Caco-2 (cell line): ENCODE measurements at regions not wholly inside any gene's neighbourhood (a gene's known extent, or its start where the extent isn't known, plus 50 kb on each side); places are given as distances from the start of the nearest gene placed in this dataset.
A peak's percentile ranks its signal among the peaks of the same experiment; 100 is the strongest.

Source experiments
- BruUV-seq: library from RNA; stranded (reverse); fragments of 400-500 nt; replicated peaks from 2 replicates; lab custom pipeline; 2021; lab: Mats Ljungman, UMichigan
- CTCF ChIA-PET: fragments of 300-600 bp; sonication (Branson Sonifier 250); formaldehyde crosslinking; loops from one replicate; lab custom pipeline; 2022; ENCODE audit warnings: antibody characterized with exemption; lab: Charles Lee
- POLR2A ChIA-PET: fragments of 300-600 bp; sonication (Branson Sonifier 250); formaldehyde crosslinking; loops from one replicate; lab custom pipeline; 2022; ENCODE audit warnings: antibody characterized with exemption; lab: Charles Lee
- DNase-seq, 2 experiments: peaks; one replicate each; pipeline versions ENCODE4 v3.0.0 to v3.0.0-alpha.2; 2020 to 2022
- H3K27me3 ChIP-seq: replicated peaks from 2 replicates; pipeline ENCODE4 v1.6.0; 2011; ENCODE audit warnings: low read length; ENCODE audit not compliant: control insufficient read depth, insufficient read depth
- H3K36me3 ChIP-seq: 2 replicates; pipeline ENCODE4 v1.5.1; 2011; ENCODE audit warnings: low read length; ENCODE audit not compliant: control insufficient read depth, insufficient read depth
- H3K4me1 ChIP-seq: fragments of 250-450 bp; sonication (Bioruptor Pico); 2 replicates; pipeline ENCODE4 v1.5.1; 2020; ENCODE audit warnings: mild to moderate bottlenecking
- H3K4me3 ChIP-seq: 2 replicates; pipeline ENCODE4 v1.5.1; 2011; ENCODE audit warnings: low read depth, mild to moderate bottlenecking, control low read depth, low read length
- H3K9me3 ChIP-seq: fragments of 250-450 bp; sonication (Bioruptor Pico); 2 replicates; pipeline ENCODE4 v1.5.1; 2020; ENCODE audit warnings: mild to moderate bottlenecking, moderate library complexity
- H3K27ac Mint-ChIP-seq: one replicate; pipeline ENCODE4 v1.8.0; 2022; ENCODE audit warnings: mixed read lengths; ENCODE audit not compliant: unreplicated experiment
- H3K27me3 Mint-ChIP-seq: one replicate; pipeline ENCODE4 v1.8.0; 2022; ENCODE audit warnings: mixed read lengths; ENCODE audit not compliant: insufficient read depth, unreplicated experiment
- H3K36me3 Mint-ChIP-seq: one replicate; pipeline ENCODE4 v1.8.0; 2022; ENCODE audit warnings: mild to moderate bottlenecking, mixed read lengths; ENCODE audit not compliant: insufficient read depth, unreplicated experiment
- H3K4me1 Mint-ChIP-seq: one replicate; pipeline ENCODE4 v1.8.0; 2022; ENCODE audit warnings: low read depth, mixed read lengths; ENCODE audit not compliant: unreplicated experiment
- H3K4me3 Mint-ChIP-seq: one replicate; pipeline ENCODE4 v1.8.0; 2022; ENCODE audit warnings: mild to moderate bottlenecking, moderate library complexity, mixed read lengths; ENCODE audit not compliant: unreplicated experiment
- H3K9me3 Mint-ChIP-seq: one replicate; pipeline ENCODE4 v1.8.0; 2022; ENCODE audit warnings: mixed read lengths; ENCODE audit not compliant: unreplicated experiment
- intact Hi-C: fragments of 100-400 bp; cut with micrococcal nuclease; formaldehyde crosslinking; loops from one replicate; pipeline ENCODE4 v1.10.0; 2022; ENCODE audit not compliant: unreplicated experiment
- TF ChIP-seq, protein P1 (sequence below), 2 experiments: fragments of 200-600 bp in 1 of 2; IDR thresholded peaks; 1 replicate in 1 of 2; 2 replicates in 1 of 2; pipeline versions ENCODE4 v1.5.1 to v1.8.0; 2011 to 2022; ENCODE audit warnings: antibody characterized with exemption in 1 of 2, control low read depth in 1 of 2, inconsistent platforms in 1 of 2, low read depth in 1 of 2, low read length in 1 of 2, mild to moderate bottlenecking in 1 of 2, moderate library complexity in 1 of 2; ENCODE audit not compliant: insufficient read depth in 1 of 2, severe bottlenecking in 1 of 2, unreplicated experiment in 1 of 2

DNA sequence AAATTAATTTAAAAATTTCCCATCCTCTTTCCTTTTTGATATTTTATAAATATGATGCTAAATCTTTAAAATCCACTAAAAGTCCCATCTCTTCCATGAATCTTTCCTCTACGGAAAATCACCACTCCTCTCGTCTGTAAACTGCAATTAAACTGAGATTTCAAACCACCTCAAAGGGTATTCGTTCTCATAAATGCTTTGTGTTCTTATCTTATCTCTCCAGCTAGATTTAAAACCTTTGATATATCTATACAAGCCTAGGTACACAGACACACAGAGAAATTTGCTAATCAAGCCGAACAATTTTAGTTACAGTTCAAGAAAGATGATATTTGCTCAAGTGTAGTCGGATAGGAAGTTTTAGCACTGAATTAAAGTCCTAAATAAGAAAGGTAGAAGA lies 214.6 kb upstream of the PRDM1 start:
- Mint-ChIP-seq H3K4me1 (peaks cover 27% of the 10 kb centered on the region), H3K27ac (no peak overlapping the region), H3K27me3 (no peaks in the 10 kb centered on the region), H3K9me3 (peaks cover 31% of the 10 kb centered on the region), H3K4me3 (peak overlapping the region; percentile 21), H3K36me3 (no peaks in the 10 kb centered on the region)
- Histone ChIP-seq H3K27me3 (no peaks in the 10 kb centered on the region), H3K36me3 (no peaks in the 10 kb centered on the region), H3K9me3 (no peaks in the 10 kb centered on the region), H3K4me1 (peaks cover 33% of the 10 kb centered on the region), H3K4me3 (no peak overlapping the region)
- DNase-seq = peak in 1 of 2 experiments; percentile 43
- TF ChIP-seq, protein P1, sequence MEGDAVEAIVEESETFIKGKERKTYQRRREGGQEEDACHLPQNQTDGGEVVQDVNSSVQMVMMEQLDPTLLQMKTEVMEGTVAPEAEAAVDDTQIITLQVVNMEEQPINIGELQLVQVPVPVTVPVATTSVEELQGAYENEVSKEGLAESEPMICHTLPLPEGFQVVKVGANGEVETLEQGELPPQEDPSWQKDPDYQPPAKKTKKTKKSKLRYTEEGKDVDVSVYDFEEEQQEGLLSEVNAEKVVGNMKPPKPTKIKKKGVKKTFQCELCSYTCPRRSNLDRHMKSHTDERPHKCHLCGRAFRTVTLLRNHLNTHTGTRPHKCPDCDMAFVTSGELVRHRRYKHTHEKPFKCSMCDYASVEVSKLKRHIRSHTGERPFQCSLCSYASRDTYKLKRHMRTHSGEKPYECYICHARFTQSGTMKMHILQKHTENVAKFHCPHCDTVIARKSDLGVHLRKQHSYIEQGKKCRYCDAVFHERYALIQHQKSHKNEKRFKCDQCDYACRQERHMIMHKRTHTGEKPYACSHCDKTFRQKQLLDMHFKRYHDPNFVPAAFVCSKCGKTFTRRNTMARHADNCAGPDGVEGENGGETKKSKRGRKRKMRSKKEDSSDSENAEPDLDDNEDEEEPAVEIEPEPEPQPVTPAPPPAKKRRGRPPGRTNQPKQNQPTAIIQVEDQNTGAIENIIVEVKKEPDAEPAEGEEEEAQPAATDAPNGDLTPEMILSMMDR (IDR thresholded peaks at IDR 0.05; ENCODE audit: insufficient read depth in 1 of 2, low read depth in 1 of 2, low read length in 1 of 2, severe bottlenecking in 1 of 2, unreplicated experiment in 1 of 2) = no peak
- intact Hi-C loops = loop anchor here (1.0 to 5.0 kb wide), 3 partner anchors 25 to 121 kb away; no protein-coding TSS in a partner anchor
- POLR2A ChIA-PET = interaction anchor here (0.5 kb wide), 1 partner anchor 90 kb away, joined by 4 read pairs; no protein-coding TSS in a partner anchor
- CTCF ChIA-PET = interaction anchor here (0.6 to 0.9 kb wide), 2 partner anchors 144 to 184 kb away, joined by 3 to 4 read pairs; no protein-coding TSS in a partner anchor
- no TSS peak for BruUV-seq

DNA sequence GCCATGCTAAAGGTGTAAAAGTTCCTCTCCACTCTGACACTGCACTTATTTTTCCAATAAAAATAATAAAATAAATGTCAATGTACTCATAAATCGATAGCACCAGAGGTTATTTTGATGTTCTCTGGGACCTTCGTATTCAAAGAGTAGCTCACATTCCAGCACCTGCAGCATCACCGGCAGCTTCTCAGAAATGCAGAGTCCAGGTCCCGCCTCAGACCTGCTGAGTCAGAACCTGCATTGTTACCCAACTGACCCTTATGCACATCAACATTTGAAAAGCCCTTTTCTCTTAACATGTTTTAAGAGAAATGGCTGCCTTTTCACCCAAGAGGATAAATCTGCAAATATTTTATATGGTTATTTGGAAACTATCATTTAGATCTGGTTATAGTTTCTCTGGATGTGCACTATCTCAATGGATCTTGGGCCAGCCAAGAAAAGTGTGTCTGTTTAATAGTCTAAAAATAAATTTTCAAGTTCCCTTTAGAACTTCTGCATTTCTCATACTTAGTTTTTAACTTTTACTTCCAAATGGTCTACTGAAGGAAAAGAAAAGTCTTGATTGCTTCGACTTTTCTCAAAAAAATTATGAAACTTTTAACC lies 216.2 kb upstream of the PRDM1 start:
- Mint-ChIP-seq H3K36me3 (no peaks in the 10 kb centered on the region), H3K4me3 (no peak overlapping the region), H3K9me3 (peaks cover 31% of the 10 kb centered on the region), H3K27ac (no peak overlapping the region), H3K27me3 (no peaks in the 10 kb centered on the region), H3K4me1 (peaks cover 27% of the 10 kb centered on the region)
- Histone ChIP-seq H3K4me3 (no peak overlapping the region), H3K4me1 (peaks cover 33% of the 10 kb centered on the region), H3K9me3 (no peaks in the 10 kb centered on the region), H3K27me3 (no peaks in the 10 kb centered on the region), H3K36me3 (no peaks in the 10 kb centered on the region)
- ChIA-PET CTCF (interaction anchor here (0.6 kb wide), 1 partner anchor 92 kb away, joined by 5 read pairs; no protein-coding TSS in a partner anchor), POLR2A (no interaction called here)
- intact Hi-C loops = loop anchor here (5.0 kb wide), 1 partner anchor 122 kb away; no protein-coding TSS in a partner anchor
- no peak for DNase-seq
- BruUV-seq = no TSS peak
- TF ChIP-seq, protein P1 (IDR thresholded peaks at IDR 0.05; ENCODE audit: insufficient read depth in 1 of 2, low read depth in 1 of 2, low read length in 1 of 2, severe bottlenecking in 1 of 2, unreplicated experiment in 1 of 2) = no peak

DNA sequence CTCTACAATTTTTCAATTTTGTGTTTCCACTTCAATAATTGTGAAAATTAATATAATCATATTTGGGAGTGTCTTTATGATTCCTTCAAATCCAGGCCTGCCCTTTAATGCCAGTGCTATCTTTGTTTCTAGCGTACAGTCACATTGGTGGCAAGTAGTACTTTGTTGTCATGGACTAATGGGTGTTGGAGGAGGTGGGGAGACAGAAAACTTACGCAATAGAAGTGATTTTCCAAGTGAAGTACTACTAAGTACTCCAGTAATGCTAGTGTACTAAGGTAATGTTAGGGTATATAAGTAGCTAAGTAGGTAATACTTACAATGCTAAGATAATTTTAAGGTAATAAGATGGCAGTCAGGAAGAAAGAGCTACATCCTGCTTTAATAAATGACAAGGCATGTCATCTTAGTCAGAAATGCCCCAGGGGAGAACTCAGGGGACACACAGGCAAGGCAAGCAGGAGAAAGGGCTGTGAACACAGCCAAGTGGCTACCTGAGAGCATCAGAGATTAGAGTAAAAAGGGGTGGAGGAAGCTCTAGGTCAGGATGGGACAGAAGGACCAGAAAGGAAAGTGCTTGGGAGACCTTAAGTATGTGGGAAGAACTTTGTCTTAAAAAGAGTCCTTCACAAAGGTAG lies 217.2 kb upstream of the PRDM1 start:
- ChIA-PET POLR2A (no interaction called here), CTCF (no interaction called here)
- H3K27me3 Mint-ChIP-seq = no peaks in the 10 kb centered on the region
- H3K27me3 ChIP-seq = no peaks in the 10 kb centered on the region
- H3K36me3 Mint-ChIP-seq = no peaks in the 10 kb centered on the region
- no peak overlapping the region for H3K4me3 ChIP-seq
- H3K36me3 ChIP-seq = no peaks in the 10 kb centered on the region
- peak overlapping the region; percentile 43 for H3K27ac Mint-ChIP-seq
- no peaks in the 10 kb centered on the region for H3K9me3 ChIP-seq
- peaks cover 31% of the 10 kb centered on the region for H3K4me1 ChIP-seq
- peaks cover 38% of the 10 kb centered on the region for H3K9me3 Mint-ChIP-seq
- no peak overlapping the region for H3K4me3 Mint-ChIP-seq
- H3K4me1 Mint-ChIP-seq = peaks cover 27% of the 10 kb centered on the region
- intact Hi-C loops = no loop called here
- no peak for DNase-seq
- TF ChIP-seq, protein P1 (IDR thresholded peaks at IDR 0.05; ENCODE audit: insufficient read depth in 1 of 2, low read depth in 1 of 2, low read length in 1 of 2, severe bottlenecking in 1 of 2, unreplicated experiment in 1 of 2) = no peak
- BruUV-seq = no TSS peak
